ENCODE measurements at regions not wholly inside any gene's neighbourhood (a gene's known extent, or its start where the extent isn't known, plus 50 kb on each side); places are given as distances from the start of the nearest gene placed in this dataset.

GRCh38 chr5:51060953-51061352 lies 322.3 kb upstream of the ISL1 start:
- TF ChIP-seq, protein P1, sequence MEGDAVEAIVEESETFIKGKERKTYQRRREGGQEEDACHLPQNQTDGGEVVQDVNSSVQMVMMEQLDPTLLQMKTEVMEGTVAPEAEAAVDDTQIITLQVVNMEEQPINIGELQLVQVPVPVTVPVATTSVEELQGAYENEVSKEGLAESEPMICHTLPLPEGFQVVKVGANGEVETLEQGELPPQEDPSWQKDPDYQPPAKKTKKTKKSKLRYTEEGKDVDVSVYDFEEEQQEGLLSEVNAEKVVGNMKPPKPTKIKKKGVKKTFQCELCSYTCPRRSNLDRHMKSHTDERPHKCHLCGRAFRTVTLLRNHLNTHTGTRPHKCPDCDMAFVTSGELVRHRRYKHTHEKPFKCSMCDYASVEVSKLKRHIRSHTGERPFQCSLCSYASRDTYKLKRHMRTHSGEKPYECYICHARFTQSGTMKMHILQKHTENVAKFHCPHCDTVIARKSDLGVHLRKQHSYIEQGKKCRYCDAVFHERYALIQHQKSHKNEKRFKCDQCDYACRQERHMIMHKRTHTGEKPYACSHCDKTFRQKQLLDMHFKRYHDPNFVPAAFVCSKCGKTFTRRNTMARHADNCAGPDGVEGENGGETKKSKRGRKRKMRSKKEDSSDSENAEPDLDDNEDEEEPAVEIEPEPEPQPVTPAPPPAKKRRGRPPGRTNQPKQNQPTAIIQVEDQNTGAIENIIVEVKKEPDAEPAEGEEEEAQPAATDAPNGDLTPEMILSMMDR (IDR thresholded peaks at IDR 0.05): no peak
- TF ChIP-seq ZFX (IDR thresholded peaks at IDR 0.05; ENCODE audit: borderline replicate concordance): no peak
